NCI-H510A (cell line): ENCODE measurements at regions not wholly inside any gene's neighbourhood (a gene's known extent, or its start where the extent isn't known, plus 50 kb on each side); places are given as distances from the start of the nearest gene placed in this dataset.
"Not testable (repeated sequence)": the region's sequence is repeated elsewhere in the genome, so short reads cannot be mapped to it uniquely, and the experiment has no call there.

Source experiments
- DNase-seq: peaks from one replicate; lab custom pipeline; 2025; lab: John Stamatoyannopoulos, UW

DNA sequence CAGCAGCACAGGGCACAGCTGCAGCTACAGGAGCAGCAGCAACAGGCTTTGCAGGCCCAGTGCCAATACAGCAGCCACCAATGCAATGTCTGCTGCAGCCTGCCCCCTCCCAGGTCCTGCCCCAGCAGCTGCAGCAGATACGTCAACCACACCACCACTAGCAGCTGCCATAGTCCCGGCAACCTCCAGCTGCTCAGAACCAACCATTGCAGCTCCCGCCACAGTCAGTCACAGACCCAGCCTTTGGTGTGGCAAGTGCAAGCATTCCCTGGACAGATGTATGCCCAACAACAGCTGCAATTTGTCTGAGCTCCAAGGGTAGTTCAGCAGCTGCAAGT lies 53.3 kb upstream of the TUBA3E start:
- no peak for DNase-seq

DNA sequence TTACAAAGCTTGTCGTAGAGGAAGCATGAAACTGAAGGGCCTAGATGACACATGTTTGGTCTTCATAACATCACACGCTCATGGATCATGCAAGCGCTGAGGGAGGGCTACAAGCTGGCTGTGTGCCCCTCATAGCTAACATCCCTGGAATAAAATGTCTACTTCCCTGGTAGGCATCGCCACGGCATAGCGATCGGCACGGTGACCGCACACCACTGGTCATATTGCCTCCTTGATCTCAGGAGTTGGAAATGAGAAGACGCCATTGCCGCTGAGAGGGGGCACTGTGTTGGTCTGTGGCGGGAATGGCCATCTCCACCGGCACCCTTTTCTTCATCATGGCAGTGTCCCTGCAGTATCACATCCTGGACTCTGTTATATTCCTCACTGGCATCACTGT lies 50.1 kb upstream of the TUBA3E start:
- not testable (repeated sequence) for DNase-seq
